ENCODE measurements at regions not wholly inside any gene's neighbourhood (a gene's known extent, or its start where the extent isn't known, plus 50 kb on each side); places are given as distances from the start of the nearest gene placed in this dataset.

GRCh38 chr13:75220861-75221260 is 261.1 kb downstream of the TBC1D4 start:
- no peak for TF ChIP-seq CTCF (IDR thresholded peaks at IDR 0.05; ENCODE audit: control insufficient read depth, extremely low read depth, insufficient read depth)
- DNase-seq (ENCODE audit: low read depth), result no peak
- no peak overlapping the region for H3K4me3 ChIP-seq (ENCODE audit: low read depth, low read length)

- no peak for DNase-seq (ENCODE audit: low read depth)
- no peak overlapping the region for H3K4me3 ChIP-seq (ENCODE audit: low read depth, low read length)
- no peak for TF ChIP-seq CTCF (IDR thresholded peaks at IDR 0.05; ENCODE audit: control insufficient read depth, extremely low read depth, insufficient read depth)
Observed at GRCh38 chr13:75220238-75220542, 261.8 kb downstream of the TBC1D4 start.

- H3K4me3 ChIP-seq (ENCODE audit: low read depth, low read length), result no peak overlapping the region
- TF ChIP-seq CTCF (IDR thresholded peaks at IDR 0.05; ENCODE audit: control insufficient read depth, extremely low read depth, insufficient read depth), result peak; percentile 58
- DNase-seq (ENCODE audit: low read depth), result no peak
Observed at GRCh38 chr13:75219479-75220237, 262.3 kb downstream of the TBC1D4 start.

- TF ChIP-seq CTCF (IDR thresholded peaks at IDR 0.05; ENCODE audit: control insufficient read depth, extremely low read depth, insufficient read depth), result 0 out of 2 replicates have a peak, but pooled peaks have one; percentile 11
- no peak for DNase-seq (ENCODE audit: low read depth)
- H3K4me3 ChIP-seq (ENCODE audit: low read depth, low read length), result no peak overlapping the region
Observed at GRCh38 chr13:75217949-75218348, 264.0 kb downstream of the TBC1D4 start.

GRCh38 chr13:75216038-75216437 is 265.9 kb downstream of the TBC1D4 start:
- no peak for DNase-seq (ENCODE audit: low read depth)
- no peak overlapping the region for H3K4me3 ChIP-seq (ENCODE audit: low read depth, low read length)
- TF ChIP-seq CTCF (IDR thresholded peaks at IDR 0.05; ENCODE audit: control insufficient read depth, extremely low read depth, insufficient read depth), result no peak

- H3K4me3 ChIP-seq (ENCODE audit: low read depth, low read length), result no peak overlapping the region
- no peak for DNase-seq (ENCODE audit: low read depth)
- no peak for TF ChIP-seq CTCF (IDR thresholded peaks at IDR 0.05; ENCODE audit: control insufficient read depth, extremely low read depth, insufficient read depth)
Observed at GRCh38 chr13:75214846-75215245, 267.1 kb downstream of the TBC1D4 start.

- DNase-seq (ENCODE audit: low read depth), result no peak
- TF ChIP-seq CTCF (IDR thresholded peaks at IDR 0.05; ENCODE audit: control insufficient read depth, extremely low read depth, insufficient read depth), result no peak
- H3K4me3 ChIP-seq (ENCODE audit: low read depth, low read length), result no peak overlapping the region
Observed at GRCh38 chr13:75202981-75203380, 279.0 kb downstream of the TBC1D4 start.

Data from LNCaP clone FGC (cell line).